ENCODE measurements at regions not wholly inside any gene's neighbourhood (a gene's known extent, or its start where the extent isn't known, plus 50 kb on each side); places are given as distances from the start of the nearest gene placed in this dataset.

DNA sequence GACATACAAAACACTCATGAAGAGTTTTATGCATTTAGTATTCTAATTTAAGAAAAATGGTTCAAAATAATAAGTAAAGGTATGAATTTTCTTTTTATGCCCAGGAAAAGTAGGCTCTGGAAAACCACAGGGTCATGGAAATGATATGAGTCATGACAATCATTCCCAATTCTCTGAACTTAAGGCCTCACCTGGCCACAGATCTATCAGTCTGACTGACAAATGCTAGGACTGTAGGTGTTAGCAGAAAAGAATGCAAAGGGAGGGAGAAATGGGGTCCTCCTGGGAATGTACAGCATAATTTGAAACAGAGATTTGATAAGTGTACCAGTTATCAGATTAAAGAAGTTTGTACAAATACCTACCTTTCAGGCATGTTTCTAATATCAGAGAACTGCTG lies 270.5 kb upstream of the ARSJ start:
- TF ChIP-seq, protein P1, sequence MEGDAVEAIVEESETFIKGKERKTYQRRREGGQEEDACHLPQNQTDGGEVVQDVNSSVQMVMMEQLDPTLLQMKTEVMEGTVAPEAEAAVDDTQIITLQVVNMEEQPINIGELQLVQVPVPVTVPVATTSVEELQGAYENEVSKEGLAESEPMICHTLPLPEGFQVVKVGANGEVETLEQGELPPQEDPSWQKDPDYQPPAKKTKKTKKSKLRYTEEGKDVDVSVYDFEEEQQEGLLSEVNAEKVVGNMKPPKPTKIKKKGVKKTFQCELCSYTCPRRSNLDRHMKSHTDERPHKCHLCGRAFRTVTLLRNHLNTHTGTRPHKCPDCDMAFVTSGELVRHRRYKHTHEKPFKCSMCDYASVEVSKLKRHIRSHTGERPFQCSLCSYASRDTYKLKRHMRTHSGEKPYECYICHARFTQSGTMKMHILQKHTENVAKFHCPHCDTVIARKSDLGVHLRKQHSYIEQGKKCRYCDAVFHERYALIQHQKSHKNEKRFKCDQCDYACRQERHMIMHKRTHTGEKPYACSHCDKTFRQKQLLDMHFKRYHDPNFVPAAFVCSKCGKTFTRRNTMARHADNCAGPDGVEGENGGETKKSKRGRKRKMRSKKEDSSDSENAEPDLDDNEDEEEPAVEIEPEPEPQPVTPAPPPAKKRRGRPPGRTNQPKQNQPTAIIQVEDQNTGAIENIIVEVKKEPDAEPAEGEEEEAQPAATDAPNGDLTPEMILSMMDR (IDR thresholded peaks at IDR 0.05): no peak
- TF ChIP-seq POLR2A (IDR thresholded peaks at IDR 0.05): no peak

Data from testis (tissue), 2 donors.